ENCODE measurements at regions not wholly inside any gene's neighbourhood (a gene's known extent, or its start where the extent isn't known, plus 50 kb on each side); places are given as distances from the start of the nearest gene placed in this dataset.

GRCh38 chr3:28076246-28076645 lies 165.2 kb upstream of the CMC1 start:
- TF ChIP-seq CTCF (IDR thresholded peaks at IDR 0.05; ENCODE audit: low read depth, low read length, poor library complexity, severe bottlenecking) (no peak), EZH2phosphoT487 (IDR thresholded peaks at IDR 0.05; ENCODE audit: borderline replicate concordance, low read length) (no peak)

Measured in DOHH2 (cell line).